AG09319 (cell line): ENCODE measurements at regions not wholly inside any gene's neighbourhood (a gene's known extent, or its start where the extent isn't known, plus 50 kb on each side); places are given as distances from the start of the nearest gene placed in this dataset.

ENCODE experiments used
- DNase-seq: peaks from one replicate; pipeline ENCODE4 v3.0.0-alpha.2; 2010; ENCODE audit warnings: low read depth; ENCODE audit errors: extremely low read depth
- CTCF ChIP-seq: IDR thresholded peaks from 2 replicates; pipeline ENCODE4 v1.5.1; 2011; ENCODE audit warnings: low read depth, mild to moderate bottlenecking, inconsistent platforms, low read length, moderate library complexity

DNA sequence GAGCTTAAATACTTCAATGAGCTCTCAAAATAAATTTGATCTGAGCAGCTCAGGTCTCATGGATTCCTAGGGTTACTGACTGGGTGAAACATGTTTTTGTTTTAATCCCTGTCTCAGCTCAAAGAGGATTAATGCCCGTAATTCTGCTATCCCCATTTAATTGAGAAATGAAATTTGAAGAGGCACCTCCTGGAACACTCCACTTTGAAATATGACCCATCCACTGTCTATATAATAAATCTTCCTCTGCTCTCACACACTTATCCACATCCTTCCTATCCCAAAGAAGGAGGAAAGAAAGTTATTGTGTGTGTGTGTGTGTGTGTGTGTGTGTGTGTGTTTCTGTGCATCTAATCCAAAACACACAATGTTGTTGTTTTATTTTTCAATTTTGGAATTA lies 2082.4 kb upstream of the PIK3C3 start:
- no peak for DNase-seq
- TF ChIP-seq CTCF, result no peak

- no peak for TF ChIP-seq CTCF
- DNase-seq, result no peak
Measured at GRCh38 chr18:39871961-39872360, 2083.1 kb upstream of the PIK3C3 start.

- no peak for DNase-seq
- no peak for TF ChIP-seq CTCF
Measured at GRCh38 chr18:39870591-39870990, 2084.4 kb upstream of the PIK3C3 start.

GRCh38 chr18:39863916-39864315 lies 2091.1 kb upstream of the PIK3C3 start:
- no peak for TF ChIP-seq CTCF
- no peak for DNase-seq

- no peak for TF ChIP-seq CTCF
- no peak for DNase-seq
Measured at GRCh38 chr18:39862341-39862740, 2092.7 kb upstream of the PIK3C3 start.

DNA sequence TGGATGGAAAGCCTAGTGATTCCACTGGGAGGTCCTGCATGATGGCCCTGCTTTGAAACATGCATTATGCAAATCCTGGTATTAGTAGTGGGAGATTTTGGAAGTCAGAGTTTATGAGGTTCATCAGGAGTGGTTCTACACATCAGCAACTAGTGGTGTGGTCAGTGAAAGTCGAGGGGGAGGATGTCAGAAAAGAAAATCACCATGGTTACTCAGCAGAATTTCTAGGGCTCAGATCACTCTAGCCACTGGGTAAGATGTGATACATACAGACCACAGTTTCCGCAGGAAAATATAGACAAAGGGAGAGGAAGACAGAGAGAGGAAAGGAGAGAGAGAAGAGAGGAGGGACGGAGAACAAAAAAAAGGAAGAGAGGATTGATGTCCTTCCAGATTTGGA lies 2100.7 kb upstream of the PIK3C3 start:
- no peak for TF ChIP-seq CTCF

GRCh38 chr18:39846265-39846664 lies 2108.8 kb upstream of the PIK3C3 start:
- no peak for DNase-seq
- TF ChIP-seq CTCF, result no peak

More for the DNA sequence above, 2100.7 kb upstream of the PIK3C3 start:
- DNase-seq, result no peak
